Fibroblast of lung (primary cell): ENCODE measurements at regions not wholly inside any gene's neighbourhood (a gene's known extent, or its start where the extent isn't known, plus 50 kb on each side); places are given as distances from the start of the nearest gene placed in this dataset.
A peak's percentile ranks its signal among the peaks of the same experiment; 100 is the strongest.

Experiments used
- DNase-seq, 2 donors: peaks; one replicate each; pipeline versions ENCODE4 v3.0.0 to v3.0.0-alpha.2; 2010; ENCODE audit warnings: low read depth in 2 of 2
- H2AFZ ChIP-seq: 2 replicates; pipeline ENCODE4 v1.5.1; 2012; ENCODE audit warnings: low read length, control low read depth, inconsistent platforms
- H3K27ac ChIP-seq: 2 replicates; pipeline ENCODE4 v1.5.1; 2011; ENCODE audit warnings: low read length, control low read depth; ENCODE audit not compliant: insufficient read depth
- H3K27me3 ChIP-seq: 2 replicates; pipeline ENCODE4 v1.5.1; 2011; ENCODE audit warnings: mild to moderate bottlenecking, low read length; ENCODE audit not compliant: control insufficient read depth, insufficient read depth
- H3K36me3 ChIP-seq: 2 replicates; pipeline ENCODE4 v1.5.1; 2011; ENCODE audit warnings: low read length; ENCODE audit not compliant: control insufficient read depth, insufficient read depth
- H3K4me1 ChIP-seq: 2 replicates; pipeline ENCODE4 v1.5.1; 2011; ENCODE audit warnings: low read length; ENCODE audit not compliant: control insufficient read depth, insufficient read depth; ENCODE audit errors: extremely low read depth
- H3K4me2 ChIP-seq: 2 replicates; pipeline ENCODE4 v1.5.1; 2011; ENCODE audit warnings: low read length, control low read depth; ENCODE audit not compliant: insufficient read depth; ENCODE audit errors: extremely low read depth
- H3K4me3 ChIP-seq, 4 experiments: fragments of 200-600 bp in 1 of 4; sonication (generic) in 1 of 4; replicated peaks in 1 of 4; 2 replicates each; pipeline ENCODE4 v1.5.1; 2011 to 2016; ENCODE audit warnings: low read length in 4 of 4, low read depth in 3 of 4, mild to moderate bottlenecking in 3 of 4, control low read depth in 2 of 4, inconsistent platforms in 1 of 4, mixed read lengths in 1 of 4; ENCODE audit not compliant: insufficient read depth in 1 of 4; ENCODE audit errors: control extremely low read depth in 1 of 4
- H3K79me2 ChIP-seq: 2 replicates; pipeline ENCODE4 v1.5.1; 2012; ENCODE audit warnings: mild to moderate bottlenecking, low read length, inconsistent platforms; ENCODE audit not compliant: control insufficient read depth, insufficient read depth
- H3K9ac ChIP-seq: 2 replicates; pipeline ENCODE4 v1.5.1; 2011; ENCODE audit warnings: mild to moderate bottlenecking, low read length, control low read depth; ENCODE audit not compliant: insufficient read depth
- H3K9me3 ChIP-seq: 2 replicates; pipeline ENCODE4 v1.5.1; 2012; ENCODE audit warnings: low read depth, low read length; ENCODE audit not compliant: control insufficient read depth, insufficient read depth
- H4K20me1 ChIP-seq: 2 replicates; pipeline ENCODE4 v1.5.1; 2011; ENCODE audit warnings: low read length; ENCODE audit not compliant: control insufficient read depth, insufficient read depth; ENCODE audit errors: extremely low read depth
- CTCF ChIP-seq, 2 donors: IDR thresholded peaks in 1 of 2; conservative IDR thresholded peaks in 1 of 2; 1 replicate in 1 of 2; 2 replicates in 1 of 2; pipeline ENCODE4 v1.5.1; 2011 to 2012; ENCODE audit warnings: low read length in 2 of 2, control low read depth in 1 of 2, inconsistent platforms in 1 of 2, low read depth in 1 of 2, mild to moderate bottlenecking in 1 of 2
- EZH2 ChIP-seq: IDR thresholded peaks from 2 replicates; pipeline ENCODE4 v1.5.1; 2012; ENCODE audit warnings: low read length, control low read depth, mild to moderate bottlenecking; ENCODE audit errors: missing control alignments

- Histone ChIP-seq H2AFZ (no peak overlapping the region), H3K79me2 (no peaks in the 10 kb centered on the region), H3K27ac (no peak overlapping the region), H3K27me3 (no peaks in the 10 kb centered on the region), H3K9me3 (no peaks in the 10 kb centered on the region), H3K4me2 (no peak overlapping the region), H4K20me1 (no peaks in the 10 kb centered on the region), H3K4me3 (no peak overlapping the region), H3K36me3 (no peaks in the 10 kb centered on the region), H3K4me1 (no peaks in the 10 kb centered on the region), H3K9ac (no peak overlapping the region)
- peak; percentile 81 to 89 for DNase-seq
- TF ChIP-seq EZH2, result no peak
- TF ChIP-seq CTCF (conservative IDR thresholded peaks at IDR 0.05 in 1 of 2, IDR thresholded peaks at IDR 0.05 in 1 of 2; ENCODE audit: low read depth in 1 of 2, low read length in 2 of 2), result no peak
Observed at GRCh38 chr11:109940816-109941215, 152.4 kb upstream of the ZC3H12C start.

- H3K4me2 ChIP-seq, result peak overlapping the region; percentile 87
- H3K27me3 ChIP-seq, result no peaks in the 10 kb centered on the region
- H3K9ac ChIP-seq, result no peak overlapping the region
- H2AFZ ChIP-seq, result peak overlapping the region; percentile 77
- H3K9me3 ChIP-seq, result no peaks in the 10 kb centered on the region
- no peaks in the 10 kb centered on the region for H4K20me1 ChIP-seq
- H3K27ac ChIP-seq, result peak overlapping the region; percentile 37
- TF ChIP-seq EZH2 (no peak), CTCF (conservative IDR thresholded peaks at IDR 0.05 in 1 of 2, IDR thresholded peaks at IDR 0.05 in 1 of 2; ENCODE audit: low read depth in 1 of 2, low read length in 2 of 2) (no peak)
- DNase-seq, result no peak
- H3K79me2 ChIP-seq, result no peaks in the 10 kb centered on the region
- H3K36me3 ChIP-seq, result no peaks in the 10 kb centered on the region
- H3K4me3 ChIP-seq, result peak overlapping the region in 3 of 4 experiments; percentile 8 to 26 (median 9)
- H3K4me1 ChIP-seq, result peaks cover 2% of the 10 kb centered on the region
Observed at GRCh38 chr11:109945626-109946321, 147.4 kb upstream of the ZC3H12C start.

DNA sequence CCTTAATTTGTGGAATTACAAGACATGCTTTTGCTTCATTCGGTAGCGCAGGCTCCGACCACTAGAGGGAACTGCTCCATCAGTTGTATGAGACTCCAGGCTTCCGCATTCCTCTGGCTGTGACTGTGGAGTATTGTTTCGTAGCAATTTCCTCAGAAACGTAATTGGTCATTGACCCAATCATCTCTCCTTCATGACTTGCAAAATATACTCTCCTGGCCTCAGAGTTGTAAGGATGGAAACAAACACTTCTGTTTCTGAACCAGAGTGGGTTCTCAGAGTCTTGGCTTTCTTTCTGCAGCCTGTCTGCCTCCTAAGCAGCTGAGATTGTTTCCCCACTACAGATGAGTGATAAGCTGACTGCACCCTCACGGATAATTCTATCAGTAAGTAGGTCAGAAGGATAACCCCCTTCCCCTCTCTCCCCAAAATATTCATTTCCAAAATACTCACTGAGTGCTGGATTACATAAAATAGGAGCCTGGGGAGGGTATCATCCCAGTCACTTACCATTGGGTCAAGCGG lies 146.8 kb upstream of the ZC3H12C start:
- peak overlapping the region; percentile 77 for H2AFZ ChIP-seq
- no peaks in the 10 kb centered on the region for H4K20me1 ChIP-seq
- DNase-seq, result peak; percentile 94 to 99
- H3K79me2 ChIP-seq, result no peaks in the 10 kb centered on the region
- H3K27ac ChIP-seq, result peak overlapping the region; percentile 76
- peaks cover 2% of the 10 kb centered on the region for H3K4me1 ChIP-seq
- H3K4me2 ChIP-seq, result peak overlapping the region; percentile 87
- no peaks in the 10 kb centered on the region for H3K27me3 ChIP-seq
- H3K4me3 ChIP-seq, result peak overlapping the region in 3 of 4 experiments; percentile 8 to 46 (median 42)
- H3K9me3 ChIP-seq, result no peaks in the 10 kb centered on the region
- no peak overlapping the region for H3K9ac ChIP-seq
- H3K36me3 ChIP-seq, result no peaks in the 10 kb centered on the region
- TF ChIP-seq CTCF (conservative IDR thresholded peaks at IDR 0.05 in 1 of 2, IDR thresholded peaks at IDR 0.05 in 1 of 2; ENCODE audit: low read depth in 1 of 2, low read length in 2 of 2) (peak; percentile 98 to 99), EZH2 (no peak)
